ENCODE measurements at regions not wholly inside any gene's neighbourhood (a gene's known extent, or its start where the extent isn't known, plus 50 kb on each side); places are given as distances from the start of the nearest gene placed in this dataset.

GRCh38 chrX:15013461-15013860 lies 140.2 kb downstream of the MOSPD2 start:
- TF ChIP-seq CTCF (conservative IDR thresholded peaks at IDR 0.05) = no peak
- TF ChIP-seq ZFX (IDR thresholded peaks at IDR 0.05) = no peak

Data from C4-2B (cell line).